ENCODE measurements at regions not wholly inside any gene's neighbourhood (a gene's known extent, or its start where the extent isn't known, plus 50 kb on each side); places are given as distances from the start of the nearest gene placed in this dataset.
A peak's percentile ranks its signal among the peaks of the same experiment; 100 is the strongest.

DNA sequence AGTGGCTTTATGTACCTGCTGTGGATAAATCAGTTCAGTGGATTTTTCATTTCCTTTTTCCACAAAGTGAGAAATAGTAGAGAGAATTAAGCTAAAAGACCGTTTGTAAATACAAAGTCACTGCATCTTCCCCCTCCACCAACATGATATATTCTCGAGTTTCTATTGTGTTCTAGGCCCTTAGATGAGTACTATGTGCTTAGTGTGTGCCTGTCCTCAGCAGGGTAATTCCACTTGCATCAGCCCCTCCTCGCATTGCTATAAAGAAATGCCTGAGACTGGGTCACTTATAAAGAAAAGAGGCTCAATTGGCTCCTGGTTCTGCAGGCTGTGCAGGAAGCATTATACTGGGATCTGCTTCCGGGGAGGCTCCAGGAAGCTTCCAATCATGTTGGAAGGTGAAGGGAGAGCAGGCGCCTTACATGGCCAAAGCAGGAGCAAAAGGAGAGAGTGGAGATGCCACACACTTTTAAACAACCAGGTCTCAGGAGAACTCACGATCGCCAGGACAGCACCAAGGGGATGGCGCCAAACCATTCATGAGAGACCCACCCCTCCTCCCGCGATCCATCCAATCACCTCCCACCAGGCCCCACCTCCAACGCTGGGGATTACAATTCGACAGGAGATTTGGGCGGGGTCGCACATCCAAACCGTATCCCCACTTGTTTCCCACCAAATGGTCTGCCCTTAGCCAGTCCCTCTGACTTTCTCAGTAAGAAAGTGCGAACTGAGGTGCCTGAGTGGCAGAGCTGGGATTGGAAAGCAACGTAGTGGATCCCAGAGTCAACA, 102.3 kb upstream of the ABCC4 start:
- dilution Hi-C loops (cut with MboI; ENCODE audit: extremely low pct_ligation_motif_present, low sequenced_read_pairs): no loop called here
- no peaks in the 10 kb centered on the region for H3K9me3 ChIP-seq (replicated peaks; ENCODE audit: control insufficient read depth, insufficient read depth, low read length)
- no peak overlapping the region for H3K9ac ChIP-seq (replicated peaks; ENCODE audit: extremely low read depth, insufficient read depth, low read length)
- intact Hi-C loops (cut with micrococcal nuclease): loop anchor here (1.0 to 5.0 kb wide), 10 partner anchors 23 to 966 kb away; partner anchors contain the start of gene SOX21
- H3K4me2 ChIP-seq (ENCODE audit: insufficient read depth, low read length): peak overlapping the region; percentile 42
- CTCF ChIA-PET: interaction anchor here (0.9 to 13.8 kb wide), 68 partner anchors 8 to 968 kb away, joined by 3 to 633 read pairs (median 6); partner anchors contain the start of genes ABCC4 and DNAJC3
- TF ChIP-seq, protein P1, sequence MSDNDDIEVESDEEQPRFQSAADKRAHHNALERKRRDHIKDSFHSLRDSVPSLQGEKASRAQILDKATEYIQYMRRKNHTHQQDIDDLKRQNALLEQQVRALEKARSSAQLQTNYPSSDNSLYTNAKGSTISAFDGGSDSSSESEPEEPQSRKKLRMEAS (IDR thresholded peaks at IDR 0.05; ENCODE audit: insufficient read depth, insufficient read length): no peak
- no peak for TF ChIP-seq GATA2 (IDR thresholded peaks at IDR 0.05; ENCODE audit: insufficient read depth, insufficient read length, low read depth, low read length)
- no peak for TF ChIP-seq POLR2A (IDR thresholded peaks at IDR 0.05; ENCODE audit: low read depth, low read length)
- TF ChIP-seq MYC (IDR thresholded peaks at IDR 0.05; ENCODE audit: low read depth, low read length): no peak
- TF ChIP-seq EZH2 (IDR thresholded peaks at IDR 0.05; ENCODE audit: borderline replicate concordance, low read depth, low read length, severe bottlenecking): no peak
- no peak for TF ChIP-seq POLR2AphosphoS5 (IDR thresholded peaks at IDR 0.05; ENCODE audit: insufficient read depth, low read depth, low read length)
- TF ChIP-seq FOS (IDR thresholded peaks at IDR 0.05; ENCODE audit: borderline replicate concordance, insufficient read depth, low read length): no peak
- no peak for TF ChIP-seq JUN (IDR thresholded peaks at IDR 0.05; ENCODE audit: borderline replicate concordance, insufficient read depth, insufficient read length, low read depth)
- TF ChIP-seq, protein P2, sequence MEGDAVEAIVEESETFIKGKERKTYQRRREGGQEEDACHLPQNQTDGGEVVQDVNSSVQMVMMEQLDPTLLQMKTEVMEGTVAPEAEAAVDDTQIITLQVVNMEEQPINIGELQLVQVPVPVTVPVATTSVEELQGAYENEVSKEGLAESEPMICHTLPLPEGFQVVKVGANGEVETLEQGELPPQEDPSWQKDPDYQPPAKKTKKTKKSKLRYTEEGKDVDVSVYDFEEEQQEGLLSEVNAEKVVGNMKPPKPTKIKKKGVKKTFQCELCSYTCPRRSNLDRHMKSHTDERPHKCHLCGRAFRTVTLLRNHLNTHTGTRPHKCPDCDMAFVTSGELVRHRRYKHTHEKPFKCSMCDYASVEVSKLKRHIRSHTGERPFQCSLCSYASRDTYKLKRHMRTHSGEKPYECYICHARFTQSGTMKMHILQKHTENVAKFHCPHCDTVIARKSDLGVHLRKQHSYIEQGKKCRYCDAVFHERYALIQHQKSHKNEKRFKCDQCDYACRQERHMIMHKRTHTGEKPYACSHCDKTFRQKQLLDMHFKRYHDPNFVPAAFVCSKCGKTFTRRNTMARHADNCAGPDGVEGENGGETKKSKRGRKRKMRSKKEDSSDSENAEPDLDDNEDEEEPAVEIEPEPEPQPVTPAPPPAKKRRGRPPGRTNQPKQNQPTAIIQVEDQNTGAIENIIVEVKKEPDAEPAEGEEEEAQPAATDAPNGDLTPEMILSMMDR (IDR thresholded peaks at IDR 0.05; ENCODE audit: extremely low read depth in 1 of 2, insufficient read depth in 1 of 2, low read depth in 1 of 2, low read length in 2 of 2): no peak
- H4K20me1 ChIP-seq (replicated peaks; ENCODE audit: control insufficient read depth, extremely low read depth, insufficient read depth, low read length): no peaks in the 10 kb centered on the region
- no peak overlapping the region for H3K27ac ChIP-seq (ENCODE audit: insufficient read depth, low read depth, low read length)
- H3K27me3 ChIP-seq (ENCODE audit: control insufficient read depth in 2 of 2, insufficient read depth in 2 of 2, low read length in 2 of 2): no peaks in the 10 kb centered on the region
- no peaks in the 10 kb centered on the region for H3K9me1 ChIP-seq (replicated peaks; ENCODE audit: control insufficient read depth, extremely low read depth, insufficient read depth, low read length)
- FAIRE-seq (peak; percentile 58), DNase-seq (ENCODE audit: low read depth, low spot score) (no peak)
- H3K36me3 ChIP-seq (ENCODE audit: control insufficient read depth in 2 of 2, extremely low read depth in 1 of 2, insufficient read depth in 2 of 2, low read length in 2 of 2): no peaks in the 10 kb centered on the region
- H3K4me3 ChIP-seq (replicated peaks in 1 of 3; ENCODE audit: insufficient read depth in 1 of 3, low read depth in 1 of 3, low read length in 3 of 3): peak overlapping the region in 2 of 3 experiments; percentile 0 to 18
- no peaks in the 10 kb centered on the region for H3K79me2 ChIP-seq (ENCODE audit: control insufficient read depth, insufficient read depth, low read length)
- BruUV-seq (replicated peaks): no TSS peak
- POLR2A ChIA-PET: interaction anchor here (1.0 kb wide), 2 partner anchors 23 to 430 kb away, joined by 3 read pairs; no protein-coding TSS in a partner anchor
- H2AFZ ChIP-seq (ENCODE audit: low read depth, low read length): peak overlapping the region; percentile 49
- peaks cover 5% of the 10 kb centered on the region for H3K4me1 ChIP-seq (ENCODE audit: control insufficient read depth, extremely low read depth, insufficient read depth, low read length)
